ENCODE measurements at regions not wholly inside any gene's neighbourhood (a gene's known extent, or its start where the extent isn't known, plus 50 kb on each side); places are given as distances from the start of the nearest gene placed in this dataset.

- TF ChIP-seq, protein P1, sequence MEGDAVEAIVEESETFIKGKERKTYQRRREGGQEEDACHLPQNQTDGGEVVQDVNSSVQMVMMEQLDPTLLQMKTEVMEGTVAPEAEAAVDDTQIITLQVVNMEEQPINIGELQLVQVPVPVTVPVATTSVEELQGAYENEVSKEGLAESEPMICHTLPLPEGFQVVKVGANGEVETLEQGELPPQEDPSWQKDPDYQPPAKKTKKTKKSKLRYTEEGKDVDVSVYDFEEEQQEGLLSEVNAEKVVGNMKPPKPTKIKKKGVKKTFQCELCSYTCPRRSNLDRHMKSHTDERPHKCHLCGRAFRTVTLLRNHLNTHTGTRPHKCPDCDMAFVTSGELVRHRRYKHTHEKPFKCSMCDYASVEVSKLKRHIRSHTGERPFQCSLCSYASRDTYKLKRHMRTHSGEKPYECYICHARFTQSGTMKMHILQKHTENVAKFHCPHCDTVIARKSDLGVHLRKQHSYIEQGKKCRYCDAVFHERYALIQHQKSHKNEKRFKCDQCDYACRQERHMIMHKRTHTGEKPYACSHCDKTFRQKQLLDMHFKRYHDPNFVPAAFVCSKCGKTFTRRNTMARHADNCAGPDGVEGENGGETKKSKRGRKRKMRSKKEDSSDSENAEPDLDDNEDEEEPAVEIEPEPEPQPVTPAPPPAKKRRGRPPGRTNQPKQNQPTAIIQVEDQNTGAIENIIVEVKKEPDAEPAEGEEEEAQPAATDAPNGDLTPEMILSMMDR (IDR thresholded peaks at IDR 0.05): no peak
- TF ChIP-seq POLR2A (IDR thresholded peaks at IDR 0.05): no peak
Measured at GRCh38 chr7:17620566-17620965, 319.7 kb downstream of the SNX13 start.

Data from vagina (tissue), 2 donors.